ENCODE measurements at regions not wholly inside any gene's neighbourhood (a gene's known extent, or its start where the extent isn't known, plus 50 kb on each side); places are given as distances from the start of the nearest gene placed in this dataset.

DNA sequence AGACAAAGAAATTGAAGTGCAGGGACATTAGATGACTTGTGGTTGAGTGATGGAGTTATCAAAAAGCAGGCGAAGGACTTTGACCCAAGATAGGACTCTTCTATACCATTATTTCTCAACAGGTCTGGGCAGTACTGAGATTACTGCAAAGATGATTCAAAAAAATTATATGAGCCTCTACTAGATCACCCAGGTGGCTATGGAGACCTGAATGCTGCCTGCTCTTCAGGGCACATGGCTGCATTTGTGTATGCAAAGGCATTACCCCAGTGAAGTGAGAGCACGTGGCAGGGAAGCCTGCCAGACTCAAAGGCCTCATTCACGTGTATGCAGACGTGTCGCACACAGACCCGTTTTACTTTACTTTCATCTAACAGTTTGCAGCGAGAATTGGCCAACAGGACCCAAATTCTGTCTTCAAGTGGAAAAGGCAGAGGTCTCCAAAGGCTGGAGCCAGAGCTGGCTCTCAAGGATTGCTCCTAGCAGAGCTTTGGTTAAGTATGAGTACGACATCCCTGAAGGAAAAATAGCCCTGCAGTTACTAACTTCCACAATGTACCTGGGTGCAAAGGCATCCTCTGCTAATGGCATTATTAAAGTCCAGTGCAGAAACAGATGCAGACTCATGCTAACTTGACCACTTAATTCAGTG is 113.8 kb upstream of the ARMC2 start:
- peaks cover 54% of the 10 kb centered on the region for H3K4me1 ChIP-seq (ENCODE audit: insufficient read depth)
- peaks cover 20% of the 10 kb centered on the region for H3K27me3 ChIP-seq (ENCODE audit: insufficient read depth)
- Mint-ChIP-seq H3K4me1 (peaks cover 50% of the 10 kb centered on the region), H3K4me3 (no peak overlapping the region), H3K27me3 (ENCODE audit: insufficient read depth, low read depth, poor library complexity) (peaks cover 14% of the 10 kb centered on the region), H3K36me3 (ENCODE audit: low read depth) (no peaks in the 10 kb centered on the region), H3K9me3 (no peaks in the 10 kb centered on the region), H3K27ac (no peak overlapping the region)
- H3K4me2 ChIP-seq = no peak overlapping the region
- no peak for DNase-seq (ENCODE audit: low spot score)
- no peak overlapping the region for H3K27ac ChIP-seq (ENCODE audit: low read depth)
- peaks cover 4% of the 10 kb centered on the region; the same call in 1 of the 2 replicates for H3F3A ChIP-seq (replicated peaks; ENCODE audit: low read depth)
- H3K36me3 ChIP-seq (ENCODE audit: insufficient read depth) = no peaks in the 10 kb centered on the region
- no peak for ATAC-seq
- no peak overlapping the region for H3K4me3 ChIP-seq
- no peaks in the 10 kb centered on the region for H4K20me1 ChIP-seq (replicated peaks; ENCODE audit: insufficient read depth)
- no peaks in the 10 kb centered on the region for H3K79me2 ChIP-seq (replicated peaks; ENCODE audit: insufficient read depth)
- H2AFZ ChIP-seq = no peak overlapping the region
- H3K9me2 ChIP-seq (ENCODE audit: insufficient read depth) = no peaks in the 10 kb centered on the region; the same call in 1 of the 2 replicates
- TF ChIP-seq EZH2 (IDR thresholded peaks at IDR 0.05; ENCODE audit: low read depth, unreplicated experiment) (no peak), POLR2AphosphoS5 (IDR thresholded peaks at IDR 0.05; ENCODE audit: low read depth) (no peak), CREB1 (CRISPR knock-in tag; IDR thresholded peaks at IDR 0.05; ENCODE audit: low read depth) (no peak), NANOG (IDR thresholded peaks at IDR 0.05; ENCODE audit: borderline replicate concordance) (no peak), ZNF114 (CRISPR knock-in tag; IDR thresholded peaks at IDR 0.05) (no peak), EZH2phosphoT487 (IDR thresholded peaks at IDR 0.05; ENCODE audit: unreplicated experiment) (no peak), JUNB (IDR thresholded peaks at IDR 0.05; ENCODE audit: unreplicated experiment) (no peak), STAT1 (IDR thresholded peaks at IDR 0.05; ENCODE audit: unreplicated experiment) (no peak), ZNF331 (CRISPR knock-in tag; IDR thresholded peaks at IDR 0.05; ENCODE audit: low read depth) (no peak)
- TF ChIP-seq, protein P1, sequence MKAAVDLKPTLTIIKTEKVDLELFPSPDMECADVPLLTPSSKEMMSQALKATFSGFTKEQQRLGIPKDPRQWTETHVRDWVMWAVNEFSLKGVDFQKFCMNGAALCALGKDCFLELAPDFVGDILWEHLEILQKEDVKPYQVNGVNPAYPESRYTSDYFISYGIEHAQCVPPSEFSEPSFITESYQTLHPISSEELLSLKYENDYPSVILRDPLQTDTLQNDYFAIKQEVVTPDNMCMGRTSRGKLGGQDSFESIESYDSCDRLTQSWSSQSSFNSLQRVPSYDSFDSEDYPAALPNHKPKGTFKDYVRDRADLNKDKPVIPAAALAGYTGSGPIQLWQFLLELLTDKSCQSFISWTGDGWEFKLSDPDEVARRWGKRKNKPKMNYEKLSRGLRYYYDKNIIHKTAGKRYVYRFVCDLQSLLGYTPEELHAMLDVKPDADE (IDR thresholded peaks at IDR 0.05) = no peak
- TF ChIP-seq, protein P2, sequence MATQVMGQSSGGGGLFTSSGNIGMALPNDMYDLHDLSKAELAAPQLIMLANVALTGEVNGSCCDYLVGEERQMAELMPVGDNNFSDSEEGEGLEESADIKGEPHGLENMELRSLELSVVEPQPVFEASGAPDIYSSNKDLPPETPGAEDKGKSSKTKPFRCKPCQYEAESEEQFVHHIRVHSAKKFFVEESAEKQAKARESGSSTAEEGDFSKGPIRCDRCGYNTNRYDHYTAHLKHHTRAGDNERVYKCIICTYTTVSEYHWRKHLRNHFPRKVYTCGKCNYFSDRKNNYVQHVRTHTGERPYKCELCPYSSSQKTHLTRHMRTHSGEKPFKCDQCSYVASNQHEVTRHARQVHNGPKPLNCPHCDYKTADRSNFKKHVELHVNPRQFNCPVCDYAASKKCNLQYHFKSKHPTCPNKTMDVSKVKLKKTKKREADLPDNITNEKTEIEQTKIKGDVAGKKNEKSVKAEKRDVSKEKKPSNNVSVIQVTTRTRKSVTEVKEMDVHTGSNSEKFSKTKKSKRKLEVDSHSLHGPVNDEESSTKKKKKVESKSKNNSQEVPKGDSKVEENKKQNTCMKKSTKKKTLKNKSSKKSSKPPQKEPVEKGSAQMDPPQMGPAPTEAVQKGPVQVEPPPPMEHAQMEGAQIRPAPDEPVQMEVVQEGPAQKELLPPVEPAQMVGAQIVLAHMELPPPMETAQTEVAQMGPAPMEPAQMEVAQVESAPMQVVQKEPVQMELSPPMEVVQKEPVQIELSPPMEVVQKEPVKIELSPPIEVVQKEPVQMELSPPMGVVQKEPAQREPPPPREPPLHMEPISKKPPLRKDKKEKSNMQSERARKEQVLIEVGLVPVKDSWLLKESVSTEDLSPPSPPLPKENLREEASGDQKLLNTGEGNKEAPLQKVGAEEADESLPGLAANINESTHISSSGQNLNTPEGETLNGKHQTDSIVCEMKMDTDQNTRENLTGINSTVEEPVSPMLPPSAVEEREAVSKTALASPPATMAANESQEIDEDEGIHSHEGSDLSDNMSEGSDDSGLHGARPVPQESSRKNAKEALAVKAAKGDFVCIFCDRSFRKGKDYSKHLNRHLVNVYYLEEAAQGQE (IDR thresholded peaks at IDR 0.05; ENCODE audit: unreplicated experiment) = no peak
- TF ChIP-seq, protein P3, sequence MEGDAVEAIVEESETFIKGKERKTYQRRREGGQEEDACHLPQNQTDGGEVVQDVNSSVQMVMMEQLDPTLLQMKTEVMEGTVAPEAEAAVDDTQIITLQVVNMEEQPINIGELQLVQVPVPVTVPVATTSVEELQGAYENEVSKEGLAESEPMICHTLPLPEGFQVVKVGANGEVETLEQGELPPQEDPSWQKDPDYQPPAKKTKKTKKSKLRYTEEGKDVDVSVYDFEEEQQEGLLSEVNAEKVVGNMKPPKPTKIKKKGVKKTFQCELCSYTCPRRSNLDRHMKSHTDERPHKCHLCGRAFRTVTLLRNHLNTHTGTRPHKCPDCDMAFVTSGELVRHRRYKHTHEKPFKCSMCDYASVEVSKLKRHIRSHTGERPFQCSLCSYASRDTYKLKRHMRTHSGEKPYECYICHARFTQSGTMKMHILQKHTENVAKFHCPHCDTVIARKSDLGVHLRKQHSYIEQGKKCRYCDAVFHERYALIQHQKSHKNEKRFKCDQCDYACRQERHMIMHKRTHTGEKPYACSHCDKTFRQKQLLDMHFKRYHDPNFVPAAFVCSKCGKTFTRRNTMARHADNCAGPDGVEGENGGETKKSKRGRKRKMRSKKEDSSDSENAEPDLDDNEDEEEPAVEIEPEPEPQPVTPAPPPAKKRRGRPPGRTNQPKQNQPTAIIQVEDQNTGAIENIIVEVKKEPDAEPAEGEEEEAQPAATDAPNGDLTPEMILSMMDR (conservative IDR thresholded peaks at IDR 0.05; ENCODE audit: low read depth in 2 of 2) = no peak

Data from GM23338 (cell line).